Activated naive CD8-positive, alpha-beta T cell treated with anti-CD3 and anti-CD28 coated beads, Interleukin-2, amount 50 U/mL, for 24 hours (primary cell): ENCODE measurements at regions not wholly inside any gene's neighbourhood (a gene's known extent, or its start where the extent isn't known, plus 50 kb on each side); places are given as distances from the start of the nearest gene placed in this dataset.

Source experiments
- ATAC-seq: fragments of 150-1000 bp; cut with Tn5 transposase; one replicate; pipeline ENCODE4 v1.10.0; 2021
- DNase-seq: peaks from one replicate; pipeline ENCODE4 v3.0.0; 2021
- H3K27ac Mint-ChIP-seq: one replicate; pipeline ENCODE4 v1.8.0; 2021; ENCODE audit warnings: mild to moderate bottlenecking, mixed read lengths
- H3K27me3 Mint-ChIP-seq: one replicate; pipeline ENCODE4 v1.8.0; 2021; ENCODE audit warnings: mixed read lengths
- H3K36me3 Mint-ChIP-seq: one replicate; pipeline ENCODE4 v1.8.0; 2021; ENCODE audit warnings: low read depth, mixed read lengths
- H3K4me1 Mint-ChIP-seq: one replicate; pipeline ENCODE4 v1.8.0; 2021; ENCODE audit warnings: mixed read lengths
- H3K4me3 Mint-ChIP-seq: one replicate; pipeline ENCODE4 v1.8.0; 2021; ENCODE audit warnings: mild to moderate bottlenecking, moderate library complexity, mixed read lengths
- H3K9me3 Mint-ChIP-seq: one replicate; pipeline ENCODE4 v1.8.0; 2021; ENCODE audit warnings: mixed read lengths

DNA sequence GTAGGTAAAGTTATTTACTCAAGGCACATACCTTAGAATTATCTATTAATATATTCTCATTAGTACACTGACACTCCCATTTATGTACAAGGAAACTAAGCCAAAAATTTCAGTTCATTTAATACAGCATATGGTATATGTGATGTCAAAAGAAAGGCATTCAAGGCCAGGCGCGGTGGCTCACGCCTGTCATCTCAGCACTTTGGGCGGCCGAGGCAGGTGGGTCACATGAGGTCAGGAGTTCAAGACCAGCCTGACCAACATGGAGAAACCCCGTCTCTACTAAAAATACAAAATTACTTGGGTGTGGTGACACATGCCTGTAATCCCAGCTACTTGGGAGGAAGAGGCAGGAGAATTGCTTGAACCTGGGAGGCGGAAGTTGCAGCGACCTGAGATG is 435.2 kb downstream of the GBE1 start:
- ATAC-seq: no peak
- DNase-seq: no peak
- Mint-ChIP-seq H3K36me3 (no peaks in the 10 kb centered on the region), H3K27ac (no peak overlapping the region), H3K4me3 (no peak overlapping the region), H3K9me3 (no peaks in the 10 kb centered on the region), H3K4me1 (no peaks in the 10 kb centered on the region), H3K27me3 (peaks cover 1% of the 10 kb centered on the region)

DNA sequence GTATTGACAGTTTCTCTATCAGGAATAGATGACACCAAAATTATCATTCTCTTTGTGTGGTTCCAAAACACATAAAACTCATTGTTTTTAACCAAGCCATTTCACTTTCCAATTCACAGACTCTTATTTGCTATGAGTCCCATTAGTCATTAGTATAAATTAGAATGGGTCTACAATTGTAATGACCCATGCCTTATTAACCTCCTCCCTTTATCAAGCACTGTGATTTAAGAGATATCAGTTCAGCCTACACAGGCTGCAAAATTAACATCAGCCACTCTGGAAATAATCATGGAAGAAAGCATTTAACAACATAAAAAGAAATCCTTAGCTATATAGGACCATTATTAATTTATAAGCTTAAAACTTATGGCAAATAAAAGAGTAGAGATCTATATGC is 440.6 kb downstream of the GBE1 start:
- no peaks in the 10 kb centered on the region for H3K4me1 Mint-ChIP-seq
- no peak overlapping the region for H3K4me3 Mint-ChIP-seq
- peaks cover 6% of the 10 kb centered on the region for H3K9me3 Mint-ChIP-seq
- ATAC-seq: no peak
- H3K36me3 Mint-ChIP-seq: no peaks in the 10 kb centered on the region
- H3K27ac Mint-ChIP-seq: no peak overlapping the region
- peaks cover 1% of the 10 kb centered on the region for H3K27me3 Mint-ChIP-seq
- no peak for DNase-seq

GRCh38 chr3:81315030-81315429 is 446.4 kb downstream of the GBE1 start:
- DNase-seq (no peak), ATAC-seq (no peak)
- Mint-ChIP-seq H3K27me3 (no peaks in the 10 kb centered on the region), H3K36me3 (no peaks in the 10 kb centered on the region), H3K4me3 (no peak overlapping the region), H3K9me3 (peaks cover 6% of the 10 kb centered on the region), H3K27ac (no peak overlapping the region), H3K4me1 (no peaks in the 10 kb centered on the region)

DNA sequence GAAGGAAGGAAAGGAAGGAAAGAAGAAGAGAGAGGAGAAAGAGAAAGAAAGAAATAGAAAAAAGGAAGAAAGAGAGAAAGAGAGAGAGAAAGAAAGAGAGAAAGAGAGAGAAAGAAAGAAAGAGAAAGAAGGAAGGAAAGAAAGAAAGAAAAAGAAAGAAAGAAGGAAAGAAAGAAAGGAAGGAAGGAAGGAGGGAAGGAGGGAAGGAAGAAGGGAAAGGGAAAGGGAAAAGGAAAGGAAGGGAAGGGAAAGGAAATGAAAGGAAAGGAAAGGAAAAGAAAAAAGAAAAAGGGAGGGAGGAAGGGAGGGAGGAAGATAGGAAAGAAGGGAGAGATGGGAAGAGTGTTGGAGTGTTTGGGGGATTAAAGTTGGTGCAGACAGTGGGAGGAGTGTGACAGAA is 450.1 kb downstream of the GBE1 start:
- H3K27ac Mint-ChIP-seq: no peak overlapping the region
- peaks cover 4% of the 10 kb centered on the region for H3K9me3 Mint-ChIP-seq
- ATAC-seq (no peak), DNase-seq (no peak)
- no peaks in the 10 kb centered on the region for H3K36me3 Mint-ChIP-seq
- no peak overlapping the region for H3K4me3 Mint-ChIP-seq
- no peaks in the 10 kb centered on the region for H3K27me3 Mint-ChIP-seq
- no peaks in the 10 kb centered on the region for H3K4me1 Mint-ChIP-seq

- H3K27ac Mint-ChIP-seq: no peak overlapping the region
- no peaks in the 10 kb centered on the region for H3K36me3 Mint-ChIP-seq
- H3K27me3 Mint-ChIP-seq: no peaks in the 10 kb centered on the region
- H3K9me3 Mint-ChIP-seq: no peaks in the 10 kb centered on the region
- H3K4me1 Mint-ChIP-seq: no peaks in the 10 kb centered on the region
- DNase-seq (no peak), ATAC-seq (no peak)
- no peak overlapping the region for H3K4me3 Mint-ChIP-seq
These were observed 453.1 kb downstream of the GBE1 start for GRCh38 chr3:81308306-81308705.

GRCh38 chr3:81307221-81307620 is 454.2 kb downstream of the GBE1 start:
- Mint-ChIP-seq H3K36me3 (no peaks in the 10 kb centered on the region), H3K27me3 (no peaks in the 10 kb centered on the region), H3K9me3 (no peaks in the 10 kb centered on the region), H3K4me1 (no peaks in the 10 kb centered on the region), H3K4me3 (no peak overlapping the region), H3K27ac (no peak overlapping the region)
- ATAC-seq (no peak), DNase-seq (no peak)

- no peak for DNase-seq
- Mint-ChIP-seq H3K27ac (no peak overlapping the region), H3K9me3 (no peaks in the 10 kb centered on the region), H3K36me3 (no peaks in the 10 kb centered on the region), H3K4me3 (no peak overlapping the region), H3K27me3 (no peaks in the 10 kb centered on the region), H3K4me1 (no peaks in the 10 kb centered on the region)
- no peak for ATAC-seq
These were observed 458.1 kb downstream of the GBE1 start for GRCh38 chr3:81303321-81303720.

DNA sequence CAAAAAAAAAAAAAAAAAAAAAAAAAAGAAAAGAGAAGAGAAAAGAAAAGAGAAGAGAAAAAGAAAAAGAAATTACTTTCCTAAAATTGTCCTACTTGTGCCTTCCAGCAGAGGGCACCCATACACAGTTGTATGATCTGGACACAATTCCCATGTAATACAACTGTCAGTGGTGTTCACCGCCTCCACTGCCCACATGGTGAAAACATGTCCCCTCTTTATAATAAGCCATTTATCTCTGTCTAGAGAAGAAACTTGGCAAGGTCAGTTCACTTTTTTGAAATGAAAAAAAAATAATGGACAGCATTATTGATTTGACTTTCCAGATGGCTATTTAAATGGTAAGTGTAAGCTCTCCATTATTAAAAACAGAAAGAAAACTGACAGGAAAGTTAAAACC is 459.4 kb downstream of the GBE1 start:
- Mint-ChIP-seq H3K36me3 (no peaks in the 10 kb centered on the region), H3K4me1 (no peaks in the 10 kb centered on the region), H3K9me3 (no peaks in the 10 kb centered on the region), H3K27me3 (no peaks in the 10 kb centered on the region), H3K27ac (no peak overlapping the region), H3K4me3 (no peak overlapping the region)
- ATAC-seq: no peak
- DNase-seq: peak; percentile 3

DNA sequence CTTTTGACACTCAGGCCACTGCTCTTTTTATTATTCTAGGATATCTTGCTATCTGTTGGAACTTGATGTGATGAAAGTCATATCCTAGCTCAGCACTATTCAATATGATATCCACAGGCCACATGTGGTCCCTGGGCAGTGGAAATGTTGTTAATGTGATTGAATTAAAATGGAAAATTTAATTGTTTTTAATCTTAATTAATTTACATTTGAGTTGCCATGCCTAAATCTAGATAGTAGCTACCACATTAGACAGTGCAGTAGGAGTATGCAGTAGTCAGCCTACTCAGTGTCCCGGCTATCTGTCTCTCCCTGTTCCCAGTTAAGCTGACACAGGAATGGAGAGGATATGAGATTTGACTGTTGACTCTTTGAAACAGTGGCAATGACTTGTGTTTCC is 460.2 kb downstream of the GBE1 start:
- no peak overlapping the region for H3K27ac Mint-ChIP-seq

DNA sequence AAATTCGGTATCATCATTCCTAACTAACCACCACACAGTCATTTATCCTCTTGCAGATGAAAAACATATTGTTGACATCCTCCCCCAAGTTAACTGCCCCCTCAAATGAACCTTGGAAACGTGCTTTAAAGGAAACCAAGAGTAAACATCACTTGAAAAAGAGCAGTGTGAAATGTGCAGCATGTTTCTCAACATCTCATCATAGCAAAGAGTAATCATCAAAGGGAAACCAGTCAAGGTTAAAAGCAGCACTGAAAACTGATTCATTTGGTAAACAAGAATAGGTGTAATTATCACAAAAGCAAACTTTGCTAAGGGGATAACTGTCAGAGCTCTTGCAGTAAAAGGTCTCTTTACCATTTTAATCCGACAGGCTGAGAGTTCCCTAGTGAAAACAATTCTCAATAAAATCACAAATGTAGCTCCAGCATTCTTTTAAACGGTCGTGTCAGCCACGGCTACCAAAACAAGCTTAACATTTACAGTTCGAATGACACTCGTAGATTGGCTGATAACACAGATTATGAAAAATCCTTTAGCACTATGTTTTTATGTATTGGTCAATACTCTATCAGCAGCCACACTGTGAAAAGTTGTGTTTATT is 461.0 kb downstream of the GBE1 start:
- no peaks in the 10 kb centered on the region for H3K27me3 Mint-ChIP-seq
- DNase-seq (no peak), ATAC-seq (no peak)
- no peaks in the 10 kb centered on the region for H3K4me1 Mint-ChIP-seq
- no peak overlapping the region for H3K4me3 Mint-ChIP-seq
- H3K9me3 Mint-ChIP-seq: no peaks in the 10 kb centered on the region
- no peak overlapping the region for H3K27ac Mint-ChIP-seq
- H3K36me3 Mint-ChIP-seq: no peaks in the 10 kb centered on the region

More for the DNA sequence above, 460.2 kb downstream of the GBE1 start:
- no peak for ATAC-seq
- no peaks in the 10 kb centered on the region for H3K36me3 Mint-ChIP-seq
- no peaks in the 10 kb centered on the region for H3K4me1 Mint-ChIP-seq
- no peak overlapping the region for H3K4me3 Mint-ChIP-seq
- H3K9me3 Mint-ChIP-seq: no peaks in the 10 kb centered on the region
- DNase-seq: no peak
- no peaks in the 10 kb centered on the region for H3K27me3 Mint-ChIP-seq

- no peaks in the 10 kb centered on the region for H3K9me3 Mint-ChIP-seq
- no peak overlapping the region for H3K4me3 Mint-ChIP-seq
- no peak for ATAC-seq
- no peaks in the 10 kb centered on the region for H3K27me3 Mint-ChIP-seq
- no peak overlapping the region for H3K27ac Mint-ChIP-seq
- H3K4me1 Mint-ChIP-seq: no peaks in the 10 kb centered on the region
- H3K36me3 Mint-ChIP-seq: no peaks in the 10 kb centered on the region
- DNase-seq: no peak
These were observed 462.0 kb downstream of the GBE1 start for GRCh38 chr3:81299481-81299880.

DNA sequence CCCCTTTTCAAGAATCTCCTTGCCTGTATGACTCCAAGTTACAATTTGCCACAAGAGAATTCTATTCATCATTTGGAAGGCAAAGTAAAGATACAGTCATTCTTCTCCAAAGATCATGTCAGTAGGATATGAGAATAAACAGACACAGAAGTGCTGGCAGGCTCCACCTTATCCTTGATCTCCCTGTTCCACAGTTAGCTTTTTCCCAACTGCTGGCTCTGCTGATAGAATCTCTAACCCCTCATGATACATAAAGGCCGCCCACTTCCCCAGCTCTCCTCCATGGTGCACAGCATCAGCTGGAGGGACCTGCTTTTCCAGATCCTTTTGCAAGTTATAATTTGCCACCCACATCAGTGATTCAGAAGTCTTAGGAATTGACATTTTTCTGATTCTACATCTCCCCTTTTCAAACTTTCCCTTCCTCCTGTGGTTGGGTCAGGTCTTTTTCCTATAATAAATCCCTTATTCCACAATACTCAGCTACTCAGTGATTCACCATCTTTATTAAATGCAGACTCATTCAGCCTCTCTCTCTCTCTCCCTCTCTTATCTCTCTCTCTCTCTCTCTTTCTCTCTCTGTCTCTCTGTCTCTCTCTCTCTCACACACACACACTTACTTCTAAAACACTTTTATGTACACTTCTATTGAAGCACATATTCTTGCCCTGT is 465.4 kb downstream of the GBE1 start:
- Mint-ChIP-seq H3K4me3 (no peak overlapping the region), H3K27ac (no peak overlapping the region), H3K27me3 (no peaks in the 10 kb centered on the region), H3K36me3 (no peaks in the 10 kb centered on the region), H3K4me1 (no peaks in the 10 kb centered on the region), H3K9me3 (no peaks in the 10 kb centered on the region)
- ATAC-seq: no peak
- DNase-seq: no peak

DNA sequence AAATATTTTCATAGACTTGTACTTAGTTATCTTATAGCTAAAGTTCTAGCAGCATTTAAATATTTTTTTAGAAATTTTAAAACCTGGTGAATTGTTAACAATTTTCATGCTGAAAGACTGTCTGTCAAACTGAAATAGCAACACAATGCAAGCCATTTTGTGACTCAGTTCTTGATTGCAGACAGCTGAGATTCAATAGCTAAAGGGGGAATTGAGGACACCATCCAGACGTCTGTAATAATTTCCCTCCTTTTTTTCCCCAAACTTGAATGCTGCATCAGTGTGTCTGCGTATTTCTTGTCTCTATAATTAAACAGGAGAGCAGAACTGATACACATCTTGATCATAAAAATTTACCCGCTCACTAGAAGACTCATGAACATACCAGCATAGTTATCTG is 468.3 kb downstream of the GBE1 start:
- no peak overlapping the region for H3K4me3 Mint-ChIP-seq
- no peaks in the 10 kb centered on the region for H3K36me3 Mint-ChIP-seq
- no peaks in the 10 kb centered on the region for H3K27me3 Mint-ChIP-seq
- no peak for ATAC-seq
- no peak overlapping the region for H3K27ac Mint-ChIP-seq
- no peaks in the 10 kb centered on the region for H3K9me3 Mint-ChIP-seq
- DNase-seq: no peak
- no peaks in the 10 kb centered on the region for H3K4me1 Mint-ChIP-seq

DNA sequence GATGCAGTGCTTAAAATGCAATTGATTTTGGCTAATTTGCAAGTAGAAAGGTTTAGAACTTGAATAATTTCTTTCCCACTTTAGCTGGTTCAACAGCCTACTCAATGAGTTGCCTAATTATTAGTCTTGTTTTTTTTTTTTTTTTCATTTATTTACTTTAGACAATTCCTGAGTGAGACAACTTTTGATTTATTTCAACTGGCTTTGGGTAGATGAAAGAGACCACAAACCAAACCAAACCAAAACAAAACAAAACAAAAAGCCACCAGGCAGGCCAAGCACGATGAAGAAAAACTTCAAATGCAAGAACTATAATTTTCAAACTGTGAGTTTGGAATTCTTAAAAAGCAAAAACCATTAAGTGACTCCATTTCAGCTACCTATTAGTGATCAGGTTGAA is 469.9 kb downstream of the GBE1 start:
- DNase-seq (no peak), ATAC-seq (no peak)
- H3K27ac Mint-ChIP-seq: no peak overlapping the region
- H3K36me3 Mint-ChIP-seq: no peaks in the 10 kb centered on the region
- H3K27me3 Mint-ChIP-seq: no peaks in the 10 kb centered on the region
- no peaks in the 10 kb centered on the region for H3K4me1 Mint-ChIP-seq
- H3K9me3 Mint-ChIP-seq: no peaks in the 10 kb centered on the region
- H3K4me3 Mint-ChIP-seq: no peak overlapping the region

- H3K36me3 Mint-ChIP-seq: no peaks in the 10 kb centered on the region
- H3K4me1 Mint-ChIP-seq: no peaks in the 10 kb centered on the region
- H3K27ac Mint-ChIP-seq: no peak overlapping the region
- ATAC-seq: no peak
- no peak overlapping the region for H3K4me3 Mint-ChIP-seq
- no peak for DNase-seq
- H3K9me3 Mint-ChIP-seq: no peaks in the 10 kb centered on the region
- H3K27me3 Mint-ChIP-seq: no peaks in the 10 kb centered on the region
These were observed 471.8 kb downstream of the GBE1 start for GRCh38 chr3:81289676-81290075.
